K562 (cell line): ENCODE measurements at regions not wholly inside any gene's neighbourhood (a gene's known extent, or its start where the extent isn't known, plus 50 kb on each side); places are given as distances from the start of the nearest gene placed in this dataset.

Source experiments
- ATAC-seq: fragments of 200-7000 bp; cut with Tn5 transposase; 3 replicates; pipeline ENCODE4 v1.9.1; 2020; ENCODE audit warnings: moderate library complexity
- BruUV-seq: library from RNA; stranded (reverse); fragments of 400-500 nt; replicated peaks from 2 replicates; lab custom pipeline; 2021; lab: Mats Ljungman, UMichigan
- CTCF ChIA-PET: fragments of 300-600 bp; formaldehyde crosslinking; extraction: SDS; loops from one replicate; lab custom pipeline; 2021; ENCODE audit warnings: low intra/inter-chr PET ratio; lab: Yijun Ruan, JAX
- POLR2A ChIA-PET: fragments of 300-600, 350-650 bp; sonication (Branson Sonifier 250); formaldehyde crosslinking; extraction: SDS; loops from one replicate; lab custom pipeline; 2021; ENCODE audit warnings: antibody characterized with exemption, inconsistent platforms; lab: Yijun Ruan, JAX
- DNase-seq, 4 experiments: peaks; one replicate each; pipeline versions ENCODE4 v3.0.0 to v3.0.0-alpha.2; 2011 to 2018; ENCODE audit warnings: low spot score in 3 of 4, mixed read lengths in 3 of 4; ENCODE audit errors: extremely low read depth in 1 of 4
- FAIRE-seq: peaks from 2 replicates; lab custom pipeline; 2011; peaks lifted over from hg19 to GRCh38; lab: Jason Lieb, UNC
- H2AFZ ChIP-seq: 2 replicates; pipeline ENCODE4 v1.6.0; 2011; ENCODE audit warnings: low read depth, low read length, control low read depth, inconsistent platforms
- H3K27ac ChIP-seq: fragments of 200-600 bp; 3 replicates; pipeline ENCODE4 v1.8.0; 2011; ENCODE audit warnings: low read depth, mild to moderate bottlenecking, control low read depth, inconsistent platforms, low read length, moderate library complexity, mixed read lengths; ENCODE audit errors: extremely low read depth
- H3K27me3 ChIP-seq, 2 experiments: fragments of 300-600 bp in 1 of 2; 2 replicates in 1 of 2; 3 replicates in 1 of 2; pipeline versions ENCODE4 v1.6.0 to v1.8.0; 2011; ENCODE audit warnings: inconsistent platforms in 2 of 2, low read length in 2 of 2, mild to moderate bottlenecking in 1 of 2, mixed read lengths in 1 of 2, moderate library complexity in 1 of 2; ENCODE audit not compliant: control insufficient read depth in 2 of 2, insufficient read depth in 2 of 2
- H3K36me3 ChIP-seq: fragments of 300-600 bp; 3 replicates; pipeline ENCODE4 v1.8.0; 2011; ENCODE audit warnings: mild to moderate bottlenecking, low read length, inconsistent platforms; ENCODE audit not compliant: control insufficient read depth, insufficient read depth
- H3K4me1 ChIP-seq, 2 experiments: fragments of 200-600 bp in 1 of 2; replicated peaks in 1 of 2; 2 replicates in 1 of 2; 3 replicates in 1 of 2; pipeline versions ENCODE4 v1.5.1 to v1.8.0; 2011; ENCODE audit warnings: inconsistent platforms in 2 of 2, low read length in 2 of 2, mild to moderate bottlenecking in 1 of 2, mixed read lengths in 1 of 2, moderate library complexity in 1 of 2; ENCODE audit not compliant: control insufficient read depth in 2 of 2, insufficient read depth in 2 of 2
- H3K4me2 ChIP-seq: 2 replicates; pipeline ENCODE4 v1.6.1; 2011; ENCODE audit warnings: low read length, control low read depth, inconsistent platforms, mixed read lengths; ENCODE audit not compliant: insufficient read depth
- H3K4me3 ChIP-seq: fragments of 200-600 bp; sonication (generic), shearing (Covaris generic); 2 replicates; pipeline ENCODE4 v1.5.1; 2016; ENCODE audit warnings: control low read depth, inconsistent platforms
- H3K79me2 ChIP-seq: fragments of 200-600 bp; 3 replicates; pipeline ENCODE4 v1.8.0; 2011; ENCODE audit warnings: low read length, inconsistent platforms; ENCODE audit not compliant: control insufficient read depth, insufficient read depth
- H3K9ac ChIP-seq, 2 experiments: 2 replicates each; pipeline versions ENCODE4 v1.6.0 to v1.6.1; 2011; ENCODE audit warnings: low read depth in 2 of 2, low read length in 2 of 2, control low read depth in 1 of 2, inconsistent platforms in 1 of 2, mild to moderate bottlenecking in 1 of 2, mixed read lengths in 1 of 2; ENCODE audit not compliant: insufficient read depth in 1 of 2
- H3K9me1 ChIP-seq: one replicate; pipeline ENCODE4 v1.6.0; 2011; ENCODE audit warnings: inconsistent platforms, mild to moderate bottlenecking, low read length, moderate library complexity; ENCODE audit not compliant: control insufficient read depth, insufficient read depth
- H3K9me3 ChIP-seq: replicated peaks from 2 replicates; pipeline ENCODE4 v1.5.1; 2011; ENCODE audit warnings: low read depth, low read length, inconsistent platforms; ENCODE audit not compliant: control insufficient read depth, insufficient read depth
- H4K20me1 ChIP-seq: replicated peaks from 2 replicates; pipeline ENCODE4 v1.6.1; 2011; ENCODE audit warnings: low read length, inconsistent platforms, mixed read lengths; ENCODE audit not compliant: control insufficient read depth, insufficient read depth
- KDM4B ChIP-seq, 2 experiments: fragments of 450-650 bp in 1 of 2; sonication (generic) in 1 of 2; IDR thresholded peaks; 2 replicates each; pipeline ENCODE4 v1.6.1; 2016 to 2017; ENCODE audit warnings: borderline replicate concordance in 2 of 2, antibody characterized with exemption in 1 of 2, low read depth in 1 of 2, mild to moderate bottlenecking in 1 of 2
- SMC3 ChIP-seq: conservative IDR thresholded peaks from 2 replicates; pipeline ENCODE4 v1.6.1; 2011; ENCODE audit warnings: low read depth, low read length, improper control_type of control experiment; ENCODE audit not compliant: insufficient read depth
- SPI1 ChIP-seq: IDR thresholded peaks from 2 replicates; pipeline ENCODE4 v1.6.1; 2011; ENCODE audit warnings: low read depth, low read length, control low read depth, borderline replicate concordance
- ZNF445 ChIP-seq: fragments of 250-450 bp; sonication (Bioruptor Pico); IDR thresholded peaks from 2 replicates; pipeline ENCODE4 v1.4.0; 2020; ENCODE audit warnings: low read depth, mild to moderate bottlenecking, moderate library complexity
- WGBS: fragments of 100-300 bp; shearing (Covaris generic); methylation state at CpG from one replicate; pipeline ENCODE4 v1.1.6; 2016; ENCODE audit warnings: low coverage, mixed read lengths; ENCODE audit not compliant: insufficient coverage; ENCODE audit errors: missing lambda C conversion rate; 5-methylcytosine and 5-hydroxymethylcytosine counted together
- in situ Hi-C: fragments of 300-500 bp; cut with MboI; formaldehyde crosslinking; loops from 4 replicates; pipeline ENCODE4 v1.15.0; 2018; ENCODE audit warnings: inconsistent platforms, mixed read lengths
- intact Hi-C: fragments of 100-400 bp; cut with micrococcal nuclease; formaldehyde crosslinking; loops from 2 replicates; pipeline ENCODE4 v1.14.2; 2022

DNA sequence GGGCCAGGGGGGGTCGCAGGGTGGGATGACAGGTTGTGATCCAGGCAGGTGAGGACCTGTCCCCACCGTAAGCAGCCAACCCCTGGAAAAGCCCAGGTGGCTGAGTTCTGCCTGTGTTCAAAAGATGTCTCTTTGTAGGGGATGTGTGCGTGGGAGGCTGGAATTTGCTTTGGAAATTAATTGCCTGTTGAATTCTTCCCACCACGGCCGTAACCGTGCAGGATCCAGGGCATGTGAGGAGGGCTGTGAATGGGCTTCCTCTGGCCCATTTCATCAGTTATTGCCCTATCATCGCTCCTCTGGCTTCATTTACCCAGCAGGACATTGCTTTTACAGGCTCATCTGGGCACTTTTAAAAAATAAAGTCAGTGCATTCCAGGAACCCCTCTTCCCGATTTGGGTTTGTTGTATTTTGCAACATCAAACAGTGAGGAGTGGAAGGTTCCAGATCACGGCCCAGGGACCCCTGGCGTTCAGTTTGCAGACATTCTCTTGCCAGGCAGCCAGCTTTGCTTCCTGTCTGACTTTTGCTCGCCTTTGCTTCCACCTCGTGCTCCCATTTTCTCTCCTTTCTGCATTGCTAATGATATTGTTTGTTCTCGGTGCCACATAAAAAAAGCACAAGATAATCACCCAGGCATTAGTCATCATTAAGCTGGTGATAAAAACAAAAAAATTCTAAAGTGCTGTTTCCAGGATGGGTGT lies 1306.6 kb downstream of the BRD1 start:
- BruUV-seq = no TSS peak
- H3K27me3 ChIP-seq = peaks cover 0 to 26% of the 10 kb centered on the region in 2 experiments; a peak in 3 of 5 replicates
- H2AFZ ChIP-seq = no peak overlapping the region
- H4K20me1 ChIP-seq = no peaks in the 10 kb centered on the region
- FAIRE-seq = no peak
- ATAC-seq = no peak
- peak in 2 of 4 experiments; percentile 10 to 18 for DNase-seq
- no peaks in the 10 kb centered on the region for H3K36me3 ChIP-seq
- no peak overlapping the region for H3K9ac ChIP-seq
- no peaks in the 10 kb centered on the region for H3K79me2 ChIP-seq
- in situ Hi-C loops (no loop called here), intact Hi-C loops (no loop called here)
- ChIA-PET CTCF (no interaction called here), POLR2A (no interaction called here)
- no peak overlapping the region for H3K4me2 ChIP-seq
- TF ChIP-seq ZNF445 (no peak), KDM4B (IDR thresholded peaks at IDR 0.05; ENCODE audit: borderline replicate concordance in 2 of 2, low read depth in 1 of 2) (no peak), SMC3 (no peak)
- 0% methylated on average over 12 of the region's 13 CpGs for WGBS
- H3K4me1 ChIP-seq = no peaks in the 10 kb centered on the region
- H3K9me3 ChIP-seq = no peaks in the 10 kb centered on the region
- no peak overlapping the region for H3K4me3 ChIP-seq
- H3K9me1 ChIP-seq = no peaks in the 10 kb centered on the region
- H3K27ac ChIP-seq = no peak overlapping the region

DNA sequence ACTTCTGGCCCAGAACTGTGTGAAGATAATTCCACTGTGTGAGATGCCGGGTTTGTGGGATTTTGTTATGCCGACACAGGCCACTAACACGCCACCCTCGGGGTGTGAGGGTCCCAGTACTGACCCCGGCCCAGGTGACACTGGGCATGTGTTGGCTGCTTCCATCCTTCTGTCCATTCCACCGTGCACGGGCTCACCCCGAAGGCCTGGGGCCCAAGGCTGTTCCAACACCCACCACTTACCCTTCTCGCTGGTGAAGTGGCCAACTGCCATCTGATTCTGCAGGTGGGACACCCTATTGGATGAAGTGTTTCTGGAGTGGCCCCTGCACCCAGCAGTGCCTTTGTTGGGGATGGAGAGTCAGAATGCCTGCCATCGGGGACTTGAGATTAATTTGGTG lies 1307.5 kb downstream of the BRD1 start:
- BruUV-seq = no TSS peak
- WGBS = 0% methylated on average over 5 of the region's 10 CpGs

More for the DNA sequence above, 1307.5 kb downstream of the BRD1 start:
- H2AFZ ChIP-seq = no peak overlapping the region
- POLR2A ChIA-PET = interaction anchor here (0.7 kb wide), 1 partner anchor 8 kb away, joined by 3 read pairs; no protein-coding TSS in a partner anchor
- no peaks in the 10 kb centered on the region for H4K20me1 ChIP-seq
- H3K79me2 ChIP-seq = no peaks in the 10 kb centered on the region
- H3K4me3 ChIP-seq = no peak overlapping the region
- ATAC-seq = no peak
- no peak overlapping the region for H3K27ac ChIP-seq
- H3K27me3 ChIP-seq = peaks cover 0 to 26% of the 10 kb centered on the region in 2 experiments; a peak in 3 of 5 replicates
- no peak overlapping the region for H3K9ac ChIP-seq
- CTCF ChIA-PET = no interaction called here
- no peaks in the 10 kb centered on the region for H3K9me3 ChIP-seq
- H3K4me2 ChIP-seq = no peak overlapping the region
- no peaks in the 10 kb centered on the region for H3K4me1 ChIP-seq
- H3K9me1 ChIP-seq = no peaks in the 10 kb centered on the region
- no peak for DNase-seq
- intact Hi-C loops = no loop called here
- no peak for TF ChIP-seq SPI1
- H3K36me3 ChIP-seq = no peaks in the 10 kb centered on the region
- in situ Hi-C loops = no loop called here
- no peak for FAIRE-seq
